Hepatocyte (in vitro differentiated cells): ENCODE measurements at regions not wholly inside any gene's neighbourhood (a gene's known extent, or its start where the extent isn't known, plus 50 kb on each side); places are given as distances from the start of the nearest gene placed in this dataset.

Source experiments
- DNase-seq: peaks from one replicate; pipeline ENCODE4 v3.0.0-alpha.2; 2016; ENCODE audit warnings: low spot score
- H2AFZ ChIP-seq: fragments of 200-600 bp; sonication (generic); 2 replicates; pipeline ENCODE4 v1.6.0; 2016; ENCODE audit warnings: antibody characterized with exemption, mild to moderate bottlenecking
- H3K27ac ChIP-seq: fragments of 200-600 bp; sonication (generic); 2 replicates; pipeline ENCODE4 v1.5.1; 2016; ENCODE audit warnings: mild to moderate bottlenecking
- H3K27me3 ChIP-seq: fragments of 200-600 bp; sonication (generic); 2 replicates; pipeline ENCODE4 v1.6.1; 2016
- H3K36me3 ChIP-seq: fragments of 200-600 bp; sonication (generic); replicated peaks from 2 replicates; pipeline ENCODE4 v1.5.1; 2016; ENCODE audit warnings: low read depth; ENCODE audit not compliant: insufficient read depth
- H3K4me1 ChIP-seq: fragments of 200-600 bp; sonication (generic); 2 replicates; pipeline ENCODE4 v1.5.1; 2016; ENCODE audit warnings: mild to moderate bottlenecking, moderate library complexity; ENCODE audit not compliant: insufficient read depth
- H3K4me2 ChIP-seq: fragments of 200-600 bp; sonication (generic); 2 replicates; pipeline ENCODE4 v1.6.0; 2016
- H3K4me3 ChIP-seq: fragments of 200-600 bp; sonication (generic); 2 replicates; pipeline ENCODE4 v1.5.1; 2016; ENCODE audit warnings: mild to moderate bottlenecking
- H3K79me2 ChIP-seq: fragments of 200-600 bp; sonication (generic); 2 replicates; pipeline ENCODE4 v1.6.0; 2017; ENCODE audit warnings: mild to moderate bottlenecking
- H3K9me2 ChIP-seq: fragments of 200-600 bp; sonication (generic); replicated peaks from 2 replicates; pipeline ENCODE4 v1.6.0; 2017; ENCODE audit warnings: mild to moderate bottlenecking; ENCODE audit not compliant: insufficient read depth
- H3K9me3 ChIP-seq: fragments of 200-600 bp; sonication (generic); 2 replicates; pipeline ENCODE4 v1.5.1; 2016; ENCODE audit warnings: low read depth, mild to moderate bottlenecking
- H4K20me1 ChIP-seq: fragments of 200-600 bp; sonication (generic); 2 replicates; pipeline ENCODE4 v1.6.0; 2016; ENCODE audit warnings: mild to moderate bottlenecking; ENCODE audit not compliant: insufficient read depth, poor library complexity, severe bottlenecking
- EZH2 ChIP-seq: fragments of 200-600 bp; sonication (generic); IDR thresholded peaks from 2 replicates; pipeline ENCODE4 v1.6.1; 2016; ENCODE audit warnings: antibody characterized with exemption, mild to moderate bottlenecking, borderline replicate concordance
- EZH2phosphoT487 ChIP-seq: fragments of 200-600 bp; sonication (generic); IDR thresholded peaks from one replicate; pipeline ENCODE4 v1.6.1; 2018; ENCODE audit warnings: antibody characterized with exemption, mild to moderate bottlenecking, low read depth, moderate library complexity; ENCODE audit not compliant: unreplicated experiment, severe bottlenecking
- WGBS: methylation state at CpG from one replicate; pipeline ENCODE4 v1.1.6; 2016; ENCODE audit warnings: low lambda C conversion rate; ENCODE audit errors: missing lambda C conversion rate; 5-methylcytosine and 5-hydroxymethylcytosine counted together
- TF ChIP-seq, protein P1 (sequence below): fragments of 200-600 bp; sonication (generic); IDR thresholded peaks from 2 replicates; pipeline ENCODE4 v1.5.1; 2016; ENCODE audit warnings: antibody characterized with exemption, mild to moderate bottlenecking; ENCODE audit not compliant: poor library complexity

DNA sequence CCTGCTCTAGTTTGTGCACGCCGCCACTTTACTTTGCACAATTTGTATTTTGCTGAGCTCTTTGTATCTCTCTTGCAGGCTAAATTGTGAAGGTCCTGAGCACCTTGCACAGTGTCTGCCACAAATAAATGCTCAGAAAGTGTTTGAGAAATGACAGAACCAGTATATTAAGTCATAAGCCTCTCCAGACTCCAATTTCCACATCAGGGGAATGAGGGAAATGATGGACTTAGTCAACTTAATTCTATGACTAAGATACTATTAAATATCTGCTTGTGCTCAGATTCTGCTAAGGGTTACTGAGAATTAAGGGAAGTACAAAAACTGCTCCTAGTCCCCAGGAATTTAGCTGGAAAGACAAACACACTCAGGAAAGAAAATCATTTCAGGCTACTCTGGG lies 239.1 kb upstream of the SLC14A2 start:
- no peak overlapping the region for H3K27ac ChIP-seq
- H3K79me2 ChIP-seq, result no peaks in the 10 kb centered on the region
- no peak overlapping the region for H3K4me2 ChIP-seq
- no peak overlapping the region for H3K4me3 ChIP-seq
- H2AFZ ChIP-seq, result no peak overlapping the region
- TF ChIP-seq EZH2, result no peak
- no peak for TF ChIP-seq EZH2phosphoT487
- TF ChIP-seq, protein P1, sequence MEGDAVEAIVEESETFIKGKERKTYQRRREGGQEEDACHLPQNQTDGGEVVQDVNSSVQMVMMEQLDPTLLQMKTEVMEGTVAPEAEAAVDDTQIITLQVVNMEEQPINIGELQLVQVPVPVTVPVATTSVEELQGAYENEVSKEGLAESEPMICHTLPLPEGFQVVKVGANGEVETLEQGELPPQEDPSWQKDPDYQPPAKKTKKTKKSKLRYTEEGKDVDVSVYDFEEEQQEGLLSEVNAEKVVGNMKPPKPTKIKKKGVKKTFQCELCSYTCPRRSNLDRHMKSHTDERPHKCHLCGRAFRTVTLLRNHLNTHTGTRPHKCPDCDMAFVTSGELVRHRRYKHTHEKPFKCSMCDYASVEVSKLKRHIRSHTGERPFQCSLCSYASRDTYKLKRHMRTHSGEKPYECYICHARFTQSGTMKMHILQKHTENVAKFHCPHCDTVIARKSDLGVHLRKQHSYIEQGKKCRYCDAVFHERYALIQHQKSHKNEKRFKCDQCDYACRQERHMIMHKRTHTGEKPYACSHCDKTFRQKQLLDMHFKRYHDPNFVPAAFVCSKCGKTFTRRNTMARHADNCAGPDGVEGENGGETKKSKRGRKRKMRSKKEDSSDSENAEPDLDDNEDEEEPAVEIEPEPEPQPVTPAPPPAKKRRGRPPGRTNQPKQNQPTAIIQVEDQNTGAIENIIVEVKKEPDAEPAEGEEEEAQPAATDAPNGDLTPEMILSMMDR, result no peak
- H3K9me2 ChIP-seq, result no peaks in the 10 kb centered on the region
- no peaks in the 10 kb centered on the region for H4K20me1 ChIP-seq
- no peaks in the 10 kb centered on the region for H3K9me3 ChIP-seq
- H3K4me1 ChIP-seq, result peaks cover 19% of the 10 kb centered on the region
- DNase-seq, result no peak
- H3K27me3 ChIP-seq, result no peaks in the 10 kb centered on the region
- no peaks in the 10 kb centered on the region for H3K36me3 ChIP-seq
- WGBS, result 96% methylated on average over 2 of the region's 2 CpGs

DNA sequence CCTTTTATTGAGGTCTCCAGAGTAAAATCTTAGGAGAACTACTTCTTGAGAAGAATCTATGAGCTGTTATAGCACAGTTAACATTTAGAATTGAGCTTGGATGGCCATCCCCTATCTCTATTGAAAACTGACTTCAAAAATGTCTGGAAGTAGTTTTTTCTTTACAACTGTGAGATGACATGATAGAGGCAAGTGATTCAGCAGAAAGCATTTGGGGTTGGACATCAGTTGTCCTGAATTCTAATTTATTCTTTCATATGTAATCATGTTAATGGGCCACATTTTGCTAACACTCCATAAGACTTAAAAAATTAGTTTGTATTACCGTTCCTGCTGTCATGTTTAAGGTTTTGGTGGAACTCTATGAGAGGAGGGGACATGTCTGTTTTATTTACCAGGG lies 237.0 kb upstream of the SLC14A2 start:
- 90% methylated on average over 1 of the region's 1 CpG for WGBS
- Histone ChIP-seq H3K27ac (no peak overlapping the region), H3K36me3 (no peaks in the 10 kb centered on the region), H3K4me2 (no peak overlapping the region), H2AFZ (no peak overlapping the region), H3K79me2 (no peaks in the 10 kb centered on the region), H3K4me3 (no peak overlapping the region), H3K4me1 (peaks cover 13% of the 10 kb centered on the region), H3K27me3 (no peaks in the 10 kb centered on the region), H3K9me2 (no peaks in the 10 kb centered on the region), H4K20me1 (no peaks in the 10 kb centered on the region), H3K9me3 (no peaks in the 10 kb centered on the region)
- no peak for DNase-seq
- TF ChIP-seq EZH2 (no peak), EZH2phosphoT487 (no peak)
- TF ChIP-seq, protein P1, result no peak

DNA sequence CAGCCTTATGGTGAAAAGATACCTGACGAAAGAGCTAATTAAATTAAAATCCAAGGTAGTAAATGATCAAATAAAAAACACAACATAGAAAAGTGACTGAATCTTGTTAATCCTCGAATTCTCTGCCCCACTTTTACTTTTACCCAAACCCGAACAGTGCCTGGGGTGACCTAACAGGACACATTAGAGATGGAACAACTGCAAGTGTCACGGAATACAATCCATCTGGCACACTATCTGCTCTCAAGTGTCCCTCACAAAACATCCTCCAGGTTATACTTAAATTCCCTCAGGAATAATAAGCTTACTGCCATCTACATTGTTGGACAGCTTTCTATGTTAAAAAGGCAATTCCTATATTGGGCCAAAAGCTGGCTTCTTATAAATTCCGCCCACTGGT lies 236.3 kb upstream of the SLC14A2 start:
- Histone ChIP-seq H3K27ac (no peak overlapping the region), H4K20me1 (no peaks in the 10 kb centered on the region), H3K27me3 (no peaks in the 10 kb centered on the region), H3K36me3 (no peaks in the 10 kb centered on the region), H3K9me2 (no peaks in the 10 kb centered on the region), H3K4me3 (no peak overlapping the region), H2AFZ (no peak overlapping the region), H3K9me3 (no peaks in the 10 kb centered on the region), H3K4me2 (no peak overlapping the region), H3K79me2 (no peaks in the 10 kb centered on the region), H3K4me1 (peaks cover 10% of the 10 kb centered on the region)
- WGBS, result 95% methylated on average over 5 of the region's 5 CpGs
- no peak for TF ChIP-seq EZH2phosphoT487
- TF ChIP-seq, protein P1, result no peak
- no peak for TF ChIP-seq EZH2
- DNase-seq, result no peak

DNA sequence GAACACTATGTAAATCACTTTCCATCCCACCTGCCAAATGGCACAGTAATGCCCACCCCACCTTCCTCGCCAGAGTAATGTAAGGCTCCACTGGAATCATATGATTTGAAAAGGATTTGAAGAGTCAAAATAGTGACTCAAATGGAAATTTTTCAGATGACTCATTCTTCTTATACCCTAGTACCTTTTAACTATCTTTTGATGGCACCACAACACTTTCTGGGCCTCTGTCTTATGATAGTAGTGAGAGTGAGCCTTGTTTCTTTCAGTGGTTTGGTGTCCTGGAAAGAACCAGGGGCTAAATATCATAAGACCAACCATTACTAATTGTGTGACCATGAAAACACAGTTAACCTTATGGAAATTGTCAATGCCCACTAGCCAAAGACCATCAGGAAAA lies 235.4 kb upstream of the SLC14A2 start:
- H3K4me2 ChIP-seq, result no peak overlapping the region
- H3K27ac ChIP-seq, result no peak overlapping the region
- WGBS, result 91% methylated on average over 1 of the region's 1 CpG
- no peaks in the 10 kb centered on the region for H3K27me3 ChIP-seq
- H3K4me3 ChIP-seq, result no peak overlapping the region
- TF ChIP-seq, protein P1, result no peak
- TF ChIP-seq EZH2 (no peak), EZH2phosphoT487 (no peak)
- DNase-seq, result no peak
- H3K9me3 ChIP-seq, result no peaks in the 10 kb centered on the region
- no peaks in the 10 kb centered on the region for H3K79me2 ChIP-seq
- no peaks in the 10 kb centered on the region for H3K9me2 ChIP-seq
- no peaks in the 10 kb centered on the region for H3K36me3 ChIP-seq
- H3K4me1 ChIP-seq, result peaks cover 4% of the 10 kb centered on the region
- H2AFZ ChIP-seq, result no peak overlapping the region
- no peaks in the 10 kb centered on the region for H4K20me1 ChIP-seq
